ENCODE measurements at regions not wholly inside any gene's neighbourhood (a gene's known extent, or its start where the extent isn't known, plus 50 kb on each side); places are given as distances from the start of the nearest gene placed in this dataset.

GRCh38 chr9:2243666-2244555 lies 228.8 kb downstream of the SMARCA2 start:
- Histone ChIP-seq H3K4me3 (no peak overlapping the region), H3K36me3 (no peaks in the 10 kb centered on the region), H3K4me1 (no peaks in the 10 kb centered on the region), H3K27ac (no peak overlapping the region), H3K9me3 (no peaks in the 10 kb centered on the region), H3K27me3 (peaks cover 0 to 2% of the 10 kb centered on the region in 2 donors)
- no peak for DNase-seq
- TF ChIP-seq POLR2A (IDR thresholded peaks at IDR 0.05) (no peak), CTCF (IDR thresholded peaks at IDR 0.05) (no peak)
- intact Hi-C loops (cut with DNase I; ENCODE audit: low total_unique reads), result no loop called here

- intact Hi-C loops (cut with DNase I; ENCODE audit: low total_unique reads), result no loop called here
Measured at GRCh38 chr9:2247340-2247739, 232.2 kb downstream of the SMARCA2 start.

GRCh38 chr9:2248768-2249265 lies 233.7 kb downstream of the SMARCA2 start:
- intact Hi-C loops (cut with DNase I; ENCODE audit: low total_unique reads), result no loop called here
- TF ChIP-seq CTCF (IDR thresholded peaks at IDR 0.05), result no peak
- TF ChIP-seq POLR2A (IDR thresholded peaks at IDR 0.05), result no peak
- Histone ChIP-seq H3K4me3 (no peak overlapping the region), H3K27me3 (no peaks in the 10 kb centered on the region), H3K4me1 (no peaks in the 10 kb centered on the region), H3K27ac (no peak overlapping the region), H3K9me3 (no peaks in the 10 kb centered on the region), H3K36me3 (no peaks in the 10 kb centered on the region)
- no peak for DNase-seq

More at GRCh38 chr9:2247340-2247739, 232.2 kb downstream of the SMARCA2 start:
- H3K36me3 ChIP-seq, result no peaks in the 10 kb centered on the region
- H3K27me3 ChIP-seq, result no peaks in the 10 kb centered on the region
- no peaks in the 10 kb centered on the region for H3K9me3 ChIP-seq
- no peak for DNase-seq
- H3K27ac ChIP-seq, result no peak overlapping the region
- TF ChIP-seq CTCF (IDR thresholded peaks at IDR 0.05), result no peak
- no peak for TF ChIP-seq POLR2A (IDR thresholded peaks at IDR 0.05)
- no peak overlapping the region for H3K4me3 ChIP-seq
- no peaks in the 10 kb centered on the region for H3K4me1 ChIP-seq

- TF ChIP-seq POLR2A (IDR thresholded peaks at IDR 0.05) (no peak), CTCF (IDR thresholded peaks at IDR 0.05) (no peak)
- no peaks in the 10 kb centered on the region for H3K4me1 ChIP-seq
- intact Hi-C loops (cut with DNase I; ENCODE audit: low total_unique reads), result no loop called here
- no peaks in the 10 kb centered on the region for H3K9me3 ChIP-seq
- no peaks in the 10 kb centered on the region for H3K36me3 ChIP-seq
- no peak overlapping the region for H3K4me3 ChIP-seq
- H3K27ac ChIP-seq, result no peak overlapping the region
- no peaks in the 10 kb centered on the region for H3K27me3 ChIP-seq
- no peak for DNase-seq
Measured at GRCh38 chr9:2253636-2254580, 238.8 kb downstream of the SMARCA2 start.
